HL-60 (cell line): ENCODE measurements at regions not wholly inside any gene's neighbourhood (a gene's known extent, or its start where the extent isn't known, plus 50 kb on each side); places are given as distances from the start of the nearest gene placed in this dataset.

Source experiments
- GABPA ChIP-seq: IDR thresholded peaks from 2 replicates; pipeline ENCODE4 v1.6.1; 2012; ENCODE audit warnings: low read depth
- POLR2AphosphoS5 ChIP-seq: IDR thresholded peaks from 2 replicates; pipeline ENCODE4 v1.6.1; 2012; ENCODE audit warnings: low read depth
- SPI1 ChIP-seq: IDR thresholded peaks from 2 replicates; pipeline ENCODE4 v1.6.1; 2012; ENCODE audit warnings: low read depth, mild to moderate bottlenecking, borderline replicate concordance
- TF ChIP-seq, protein P1 (sequence below): IDR thresholded peaks from one replicate; pipeline ENCODE4 v1.5.1; 2011; ENCODE audit warnings: low read length, control low read depth, inconsistent platforms; ENCODE audit not compliant: insufficient read depth
- TF ChIP-seq, protein P2 (sequence below): IDR thresholded peaks from 2 replicates; pipeline ENCODE4 v1.6.1; 2012; ENCODE audit warnings: low read depth; ENCODE audit not compliant: insufficient replicate concordance

- TF ChIP-seq, protein P1, sequence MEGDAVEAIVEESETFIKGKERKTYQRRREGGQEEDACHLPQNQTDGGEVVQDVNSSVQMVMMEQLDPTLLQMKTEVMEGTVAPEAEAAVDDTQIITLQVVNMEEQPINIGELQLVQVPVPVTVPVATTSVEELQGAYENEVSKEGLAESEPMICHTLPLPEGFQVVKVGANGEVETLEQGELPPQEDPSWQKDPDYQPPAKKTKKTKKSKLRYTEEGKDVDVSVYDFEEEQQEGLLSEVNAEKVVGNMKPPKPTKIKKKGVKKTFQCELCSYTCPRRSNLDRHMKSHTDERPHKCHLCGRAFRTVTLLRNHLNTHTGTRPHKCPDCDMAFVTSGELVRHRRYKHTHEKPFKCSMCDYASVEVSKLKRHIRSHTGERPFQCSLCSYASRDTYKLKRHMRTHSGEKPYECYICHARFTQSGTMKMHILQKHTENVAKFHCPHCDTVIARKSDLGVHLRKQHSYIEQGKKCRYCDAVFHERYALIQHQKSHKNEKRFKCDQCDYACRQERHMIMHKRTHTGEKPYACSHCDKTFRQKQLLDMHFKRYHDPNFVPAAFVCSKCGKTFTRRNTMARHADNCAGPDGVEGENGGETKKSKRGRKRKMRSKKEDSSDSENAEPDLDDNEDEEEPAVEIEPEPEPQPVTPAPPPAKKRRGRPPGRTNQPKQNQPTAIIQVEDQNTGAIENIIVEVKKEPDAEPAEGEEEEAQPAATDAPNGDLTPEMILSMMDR = no peak
- TF ChIP-seq SPI1 (no peak), POLR2AphosphoS5 (no peak), GABPA (no peak)
- TF ChIP-seq, protein P2, sequence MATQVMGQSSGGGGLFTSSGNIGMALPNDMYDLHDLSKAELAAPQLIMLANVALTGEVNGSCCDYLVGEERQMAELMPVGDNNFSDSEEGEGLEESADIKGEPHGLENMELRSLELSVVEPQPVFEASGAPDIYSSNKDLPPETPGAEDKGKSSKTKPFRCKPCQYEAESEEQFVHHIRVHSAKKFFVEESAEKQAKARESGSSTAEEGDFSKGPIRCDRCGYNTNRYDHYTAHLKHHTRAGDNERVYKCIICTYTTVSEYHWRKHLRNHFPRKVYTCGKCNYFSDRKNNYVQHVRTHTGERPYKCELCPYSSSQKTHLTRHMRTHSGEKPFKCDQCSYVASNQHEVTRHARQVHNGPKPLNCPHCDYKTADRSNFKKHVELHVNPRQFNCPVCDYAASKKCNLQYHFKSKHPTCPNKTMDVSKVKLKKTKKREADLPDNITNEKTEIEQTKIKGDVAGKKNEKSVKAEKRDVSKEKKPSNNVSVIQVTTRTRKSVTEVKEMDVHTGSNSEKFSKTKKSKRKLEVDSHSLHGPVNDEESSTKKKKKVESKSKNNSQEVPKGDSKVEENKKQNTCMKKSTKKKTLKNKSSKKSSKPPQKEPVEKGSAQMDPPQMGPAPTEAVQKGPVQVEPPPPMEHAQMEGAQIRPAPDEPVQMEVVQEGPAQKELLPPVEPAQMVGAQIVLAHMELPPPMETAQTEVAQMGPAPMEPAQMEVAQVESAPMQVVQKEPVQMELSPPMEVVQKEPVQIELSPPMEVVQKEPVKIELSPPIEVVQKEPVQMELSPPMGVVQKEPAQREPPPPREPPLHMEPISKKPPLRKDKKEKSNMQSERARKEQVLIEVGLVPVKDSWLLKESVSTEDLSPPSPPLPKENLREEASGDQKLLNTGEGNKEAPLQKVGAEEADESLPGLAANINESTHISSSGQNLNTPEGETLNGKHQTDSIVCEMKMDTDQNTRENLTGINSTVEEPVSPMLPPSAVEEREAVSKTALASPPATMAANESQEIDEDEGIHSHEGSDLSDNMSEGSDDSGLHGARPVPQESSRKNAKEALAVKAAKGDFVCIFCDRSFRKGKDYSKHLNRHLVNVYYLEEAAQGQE = no peak
Observed at GRCh38 chr5:174982485-174982884, 258.1 kb downstream of the MSX2 start.
